Osteocyte (in vitro differentiated cells): ENCODE measurements at regions not wholly inside any gene's neighbourhood (a gene's known extent, or its start where the extent isn't known, plus 50 kb on each side); places are given as distances from the start of the nearest gene placed in this dataset.

Experiments used
- DNase-seq: peaks from one replicate; pipeline ENCODE4 v3.0.0; 2021; ENCODE audit warnings: mixed read lengths; ENCODE audit not compliant: unreplicated experiment; ENCODE audit errors: extremely low spot score
- H3K27ac Mint-ChIP-seq: one replicate; pipeline ENCODE4 v1.8.0; 2021; ENCODE audit warnings: mild to moderate bottlenecking, mixed read lengths; ENCODE audit not compliant: unreplicated experiment
- H3K27me3 Mint-ChIP-seq: one replicate; pipeline ENCODE4 v1.8.0; 2021; ENCODE audit warnings: mixed read lengths; ENCODE audit not compliant: unreplicated experiment
- H3K36me3 Mint-ChIP-seq: one replicate; pipeline ENCODE4 v1.8.0; 2021; ENCODE audit warnings: mixed read lengths; ENCODE audit not compliant: unreplicated experiment
- H3K4me1 Mint-ChIP-seq: one replicate; pipeline ENCODE4 v1.8.0; 2021; ENCODE audit warnings: mixed read lengths; ENCODE audit not compliant: unreplicated experiment
- H3K4me3 Mint-ChIP-seq: one replicate; pipeline ENCODE4 v1.8.0; 2021; ENCODE audit warnings: mild to moderate bottlenecking, moderate library complexity, mixed read lengths; ENCODE audit not compliant: unreplicated experiment
- H3K9me3 Mint-ChIP-seq: one replicate; pipeline ENCODE4 v1.8.0; 2021; ENCODE audit warnings: mixed read lengths; ENCODE audit not compliant: unreplicated experiment
- CTCF ChIP-seq: fragments of 200-600 bp; sonication (generic); IDR thresholded peaks from 2 replicates; pipeline ENCODE4 v1.5.0; 2021; ENCODE audit warnings: antibody characterized with exemption, mild to moderate bottlenecking, moderate library complexity

GRCh38 chr12:77249892-77250291 lies 184.5 kb upstream of the E2F7 start:
- H3K4me3 Mint-ChIP-seq: no peak overlapping the region
- peaks cover 15% of the 10 kb centered on the region for H3K27me3 Mint-ChIP-seq
- no peaks in the 10 kb centered on the region for H3K4me1 Mint-ChIP-seq
- DNase-seq: no peak
- no peaks in the 10 kb centered on the region for H3K36me3 Mint-ChIP-seq
- H3K27ac Mint-ChIP-seq: no peak overlapping the region
- TF ChIP-seq CTCF: no peak
- no peaks in the 10 kb centered on the region for H3K9me3 Mint-ChIP-seq

- no peak for DNase-seq
- Mint-ChIP-seq H3K27me3 (peaks cover 10% of the 10 kb centered on the region), H3K4me1 (no peaks in the 10 kb centered on the region), H3K9me3 (no peaks in the 10 kb centered on the region), H3K4me3 (no peak overlapping the region), H3K36me3 (no peaks in the 10 kb centered on the region), H3K27ac (no peak overlapping the region)
- no peak for TF ChIP-seq CTCF
Measured at GRCh38 chr12:77248036-77248435, 182.7 kb upstream of the E2F7 start.

GRCh38 chr12:77247542-77247941 lies 182.2 kb upstream of the E2F7 start:
- Mint-ChIP-seq H3K4me3 (no peak overlapping the region), H3K4me1 (no peaks in the 10 kb centered on the region), H3K27ac (no peak overlapping the region), H3K27me3 (peaks cover 8% of the 10 kb centered on the region), H3K36me3 (no peaks in the 10 kb centered on the region), H3K9me3 (no peaks in the 10 kb centered on the region)
- no peak for DNase-seq
- TF ChIP-seq CTCF: no peak

GRCh38 chr12:77243345-77243744 lies 178.0 kb upstream of the E2F7 start:
- no peak overlapping the region for H3K27ac Mint-ChIP-seq
- no peaks in the 10 kb centered on the region for H3K9me3 Mint-ChIP-seq
- no peak for TF ChIP-seq CTCF
- H3K4me3 Mint-ChIP-seq: no peak overlapping the region
- peaks cover 11% of the 10 kb centered on the region for H3K27me3 Mint-ChIP-seq
- no peaks in the 10 kb centered on the region for H3K36me3 Mint-ChIP-seq
- DNase-seq: no peak
- H3K4me1 Mint-ChIP-seq: no peaks in the 10 kb centered on the region

- no peaks in the 10 kb centered on the region for H3K9me3 Mint-ChIP-seq
- H3K27ac Mint-ChIP-seq: no peak overlapping the region
- no peak overlapping the region for H3K4me3 Mint-ChIP-seq
- no peaks in the 10 kb centered on the region for H3K4me1 Mint-ChIP-seq
- no peak for DNase-seq
- no peaks in the 10 kb centered on the region for H3K36me3 Mint-ChIP-seq
- TF ChIP-seq CTCF: no peak
- H3K27me3 Mint-ChIP-seq: peaks cover 20% of the 10 kb centered on the region
Measured at GRCh38 chr12:77239617-77240016, 174.2 kb upstream of the E2F7 start.
